Liver (tissue), 8 donors: ENCODE measurements at regions not wholly inside any gene's neighbourhood (a gene's known extent, or its start where the extent isn't known, plus 50 kb on each side); places are given as distances from the start of the nearest gene placed in this dataset.

Experiments used
- DNase-seq: peaks from one replicate; pipeline ENCODE4 v3.0.0-alpha.2; 2017; ENCODE audit warnings: low spot score
- H3K27ac ChIP-seq, 2 donors: one replicate each; pipeline ENCODE4 v1.7.0; 2013; ENCODE audit warnings: inconsistent platforms in 2 of 2, low read length in 2 of 2, control low read depth in 1 of 2, low read depth in 1 of 2, mild to moderate bottlenecking in 1 of 2
- H3K27me3 ChIP-seq, 4 donors: one replicate each; pipeline versions ENCODE4 v1.6.1 to v1.7.0; 2013; ENCODE audit warnings: low read length in 3 of 4, inconsistent platforms in 1 of 4, mild to moderate bottlenecking in 1 of 4, moderate library complexity in 1 of 4; ENCODE audit not compliant: control insufficient read depth in 4 of 4, insufficient read depth in 4 of 4
- H3K36me3 ChIP-seq, 4 donors: one replicate each; pipeline versions ENCODE4 v1.6.1 to v1.7.0; 2013; ENCODE audit warnings: low read length in 3 of 4, mild to moderate bottlenecking in 3 of 4, low read depth in 1 of 4, moderate library complexity in 1 of 4; ENCODE audit not compliant: control insufficient read depth in 4 of 4, insufficient read depth in 3 of 4
- H3K4me1 ChIP-seq, 4 donors: one replicate each; pipeline versions ENCODE4 v1.6.1 to v1.7.0; 2013; ENCODE audit warnings: low read length in 3 of 4, mild to moderate bottlenecking in 3 of 4, moderate library complexity in 1 of 4; ENCODE audit not compliant: control insufficient read depth in 4 of 4, insufficient read depth in 4 of 4
- H3K4me3 ChIP-seq, 3 donors: one replicate each; pipeline versions ENCODE4 v1.6.1 to v1.7.0; 2013; ENCODE audit warnings: low read length in 3 of 3, control low read depth in 1 of 3, low read depth in 1 of 3, mild to moderate bottlenecking in 1 of 3
- H3K9ac ChIP-seq, 2 donors: one replicate each; pipeline ENCODE4 v1.7.0; 2013; ENCODE audit warnings: low read length in 2 of 2, mild to moderate bottlenecking in 2 of 2, moderate library complexity in 2 of 2, control low read depth in 1 of 2, low read depth in 1 of 2
- H3K9me3 ChIP-seq, 4 donors: one replicate each; pipeline versions ENCODE4 v1.6.1 to v1.7.0; 2013; ENCODE audit warnings: low read length in 3 of 4; ENCODE audit not compliant: control insufficient read depth in 4 of 4
- ATF3 ChIP-seq: IDR thresholded peaks from 2 replicates; pipeline ENCODE4 v1.6.1; 2016; ENCODE audit warnings: antibody characterized with exemption
- CTCF ChIP-seq: fragments of 150-350 bp; IDR thresholded peaks from 2 replicates; pipeline ENCODE4 v1.5.1; 2017; ENCODE audit warnings: improper control_type of control experiment, low read depth, low read length; ENCODE audit not compliant: missing input control
- EGR1 ChIP-seq, 2 donors: IDR thresholded peaks; 2 replicates each; pipeline ENCODE4 v1.6.1; 2016 to 2018; ENCODE audit warnings: antibody characterized with exemption in 2 of 2, low read depth in 2 of 2
- FOXA1 ChIP-seq: IDR thresholded peaks from 2 replicates; pipeline ENCODE4 v1.6.1; 2016; ENCODE audit warnings: antibody characterized with exemption
- FOXA2 ChIP-seq: IDR thresholded peaks from 2 replicates; pipeline ENCODE4 v1.6.1; 2016; ENCODE audit warnings: antibody characterized with exemption
- GABPA ChIP-seq, 2 donors: IDR thresholded peaks in 1 of 2; conservative IDR thresholded peaks in 1 of 2; 2 replicates each; pipeline ENCODE4 v1.6.1; 2016; ENCODE audit warnings: antibody characterized with exemption in 2 of 2, mild to moderate bottlenecking in 1 of 2, moderate library complexity in 1 of 2
- HNF4A ChIP-seq, 2 donors: conservative IDR thresholded peaks; 2 replicates each; pipeline ENCODE4 v1.6.1; 2016; ENCODE audit warnings: antibody characterized with exemption in 2 of 2, mild to moderate bottlenecking in 2 of 2
- HNF4G ChIP-seq: IDR thresholded peaks from 2 replicates; pipeline ENCODE4 v1.6.1; 2016; ENCODE audit warnings: antibody characterized with exemption
- JUND ChIP-seq, 2 donors: IDR thresholded peaks; 2 replicates each; pipeline ENCODE4 v1.6.1; 2016; ENCODE audit warnings: antibody characterized with exemption in 2 of 2
- MAX ChIP-seq: IDR thresholded peaks from 2 replicates; pipeline ENCODE4 v1.6.1; 2016; ENCODE audit warnings: antibody characterized with exemption
- NR2F2 ChIP-seq: IDR thresholded peaks from 2 replicates; pipeline ENCODE4 v1.6.1; 2016; ENCODE audit warnings: antibody characterized with exemption
- RAD21 ChIP-seq, 2 donors: IDR thresholded peaks; 2 replicates each; pipeline ENCODE4 v1.6.1; 2016; ENCODE audit warnings: antibody characterized with exemption in 2 of 2, mild to moderate bottlenecking in 2 of 2
- REST ChIP-seq: IDR thresholded peaks from 2 replicates; pipeline ENCODE4 v1.6.1; 2016; ENCODE audit warnings: antibody characterized with exemption, mild to moderate bottlenecking
- RXRA ChIP-seq, 2 donors: IDR thresholded peaks; 2 replicates each; pipeline ENCODE4 v1.6.1; 2017 to 2018; ENCODE audit warnings: antibody characterized with exemption in 2 of 2, mild to moderate bottlenecking in 1 of 2
- SP1 ChIP-seq: IDR thresholded peaks from 2 replicates; pipeline ENCODE4 v1.6.1; 2018; ENCODE audit warnings: antibody characterized with exemption, mild to moderate bottlenecking
- TAF1 ChIP-seq: conservative IDR thresholded peaks from 2 replicates; pipeline ENCODE4 v1.6.1; 2016; ENCODE audit warnings: antibody characterized with exemption, mild to moderate bottlenecking
- YY1 ChIP-seq: IDR thresholded peaks from 2 replicates; pipeline ENCODE4 v1.6.1; 2016; ENCODE audit warnings: antibody characterized with exemption, mild to moderate bottlenecking
- ZBTB33 ChIP-seq: IDR thresholded peaks from 2 replicates; pipeline ENCODE4 v1.6.1; 2016; ENCODE audit warnings: antibody characterized with exemption
- WGBS: extraction: QIAGEN DNeasy Blood & Tissue Kit; methylation state at CpG from one replicate; pipeline ENCODE4 v1.1.7; 2013; 5-methylcytosine and 5-hydroxymethylcytosine counted together
- donor health status: healthy.
- donor health status: healthy.
- donor health status: healthy.
- donor health status: healthy.
- donor health status: healthy.

- TF ChIP-seq HNF4G (no peak), NR2F2 (no peak), JUND (IDR thresholded peaks at IDR 0.05) (no peak), MAX (no peak), FOXA1 (no peak), EGR1 (IDR thresholded peaks at IDR 0.05; ENCODE audit: low read depth in 2 of 2) (no peak), ZBTB33 (no peak), YY1 (no peak), ATF3 (no peak), GABPA (IDR thresholded peaks at IDR 0.05 in 1 of 2, conservative IDR thresholded peaks at IDR 0.05 in 1 of 2) (no peak), SP1 (no peak), TAF1 (no peak), CTCF (no peak), RAD21 (IDR thresholded peaks at IDR 0.05) (no peak)
- WGBS: 87% methylated on average over 1 of the region's 1 CpG
- Histone ChIP-seq H3K9me3 (no peaks in the 10 kb centered on the region), H3K36me3 (no peaks in the 10 kb centered on the region), H3K4me1 (no peaks in the 10 kb centered on the region), H3K4me3 (no peak overlapping the region), H3K27ac (no peak overlapping the region), H3K9ac (no peak overlapping the region), H3K27me3 (no peaks in the 10 kb centered on the region)
- no peak for DNase-seq
Observed at GRCh38 chr12:93033948-93034347, 104.9 kb upstream of the EEA1 start.

- H3K4me3 ChIP-seq: no peak overlapping the region
- DNase-seq: no peak
- WGBS: 97% methylated on average over 4 of the region's 4 CpGs
- no peak overlapping the region for H3K9ac ChIP-seq
- TF ChIP-seq RAD21 (IDR thresholded peaks at IDR 0.05) (no peak), FOXA1 (no peak), RXRA (IDR thresholded peaks at IDR 0.05) (no peak), NR2F2 (no peak), SP1 (no peak), ATF3 (no peak), HNF4G (no peak), YY1 (no peak), EGR1 (IDR thresholded peaks at IDR 0.05; ENCODE audit: low read depth in 2 of 2) (no peak), HNF4A (conservative IDR thresholded peaks at IDR 0.05) (no peak), REST (no peak), GABPA (IDR thresholded peaks at IDR 0.05 in 1 of 2, conservative IDR thresholded peaks at IDR 0.05 in 1 of 2) (no peak), FOXA2 (no peak), TAF1 (no peak), JUND (IDR thresholded peaks at IDR 0.05) (no peak)
- no peaks in the 10 kb centered on the region for H3K9me3 ChIP-seq
- no peaks in the 10 kb centered on the region for H3K36me3 ChIP-seq
- H3K4me1 ChIP-seq: no peaks in the 10 kb centered on the region
- no peaks in the 10 kb centered on the region for H3K27me3 ChIP-seq
- no peak overlapping the region for H3K27ac ChIP-seq
Observed at GRCh38 chr12:93039062-93039461, 110.0 kb upstream of the EEA1 start.
